Muscle of arm (tissue), 1 donor: ENCODE measurements at regions not wholly inside any gene's neighbourhood (a gene's known extent, or its start where the extent isn't known, plus 50 kb on each side); places are given as distances from the start of the nearest gene placed in this dataset.

Source experiments
- DNase-seq: peaks from one replicate; pipeline ENCODE4 v3.0.0-alpha.2; 2013

- DNase-seq, result no peak
Measured at GRCh38 chr12:92089559-92089958, 56.1 kb downstream of the BTG1 start.

- no peak for DNase-seq
Measured at GRCh38 chr12:92088805-92089204, 56.8 kb downstream of the BTG1 start.

GRCh38 chr12:92085736-92086040 lies 60.0 kb downstream of the BTG1 start:
- no peak for DNase-seq

GRCh38 chr12:92085040-92085735 lies 60.5 kb downstream of the BTG1 start:
- DNase-seq, result no peak

GRCh38 chr12:92080911-92081285 lies 64.7 kb downstream of the BTG1 start:
- DNase-seq, result no peak

- no peak for DNase-seq
Measured at GRCh38 chr12:92079054-92079385, 66.6 kb downstream of the BTG1 start.

- DNase-seq, result peak; percentile 54
Measured at GRCh38 chr12:92078167-92079053, 67.2 kb downstream of the BTG1 start.

- no peak for DNase-seq
Measured at GRCh38 chr12:92077530-92077929, 68.1 kb downstream of the BTG1 start.

- no peak for DNase-seq
Measured at GRCh38 chr12:92076101-92076500, 69.5 kb downstream of the BTG1 start.

- no peak for DNase-seq
Measured at GRCh38 chr12:92075425-92075914, 70.2 kb downstream of the BTG1 start.

- DNase-seq, result no peak
Measured at GRCh38 chr12:92074889-92075288, 70.8 kb downstream of the BTG1 start.

GRCh38 chr12:92073094-92073493 lies 72.6 kb downstream of the BTG1 start:
- no peak for DNase-seq

- no peak for DNase-seq
Measured at GRCh38 chr12:92072112-92072511, 73.5 kb downstream of the BTG1 start.

GRCh38 chr12:92070864-92071445 lies 74.7 kb downstream of the BTG1 start:
- DNase-seq, result no peak

GRCh38 chr12:92070054-92070863 lies 75.4 kb downstream of the BTG1 start:
- no peak for DNase-seq

- DNase-seq, result no peak
Measured at GRCh38 chr12:92068459-92068858, 77.2 kb downstream of the BTG1 start.

GRCh38 chr12:92065639-92066038 lies 80.0 kb downstream of the BTG1 start:
- DNase-seq, result no peak

- no peak for DNase-seq
Measured at GRCh38 chr12:92065018-92065499, 80.6 kb downstream of the BTG1 start.

- no peak for DNase-seq
Measured at GRCh38 chr12:92064422-92064821, 81.2 kb downstream of the BTG1 start.

GRCh38 chr12:92063641-92064040 lies 82.0 kb downstream of the BTG1 start:
- DNase-seq, result no peak

GRCh38 chr12:92062539-92063493 lies 82.8 kb downstream of the BTG1 start:
- no peak for DNase-seq
